Cardiac muscle cell (in vitro differentiated cells and primary cell): ENCODE measurements at regions not wholly inside any gene's neighbourhood (a gene's known extent, or its start where the extent isn't known, plus 50 kb on each side); places are given as distances from the start of the nearest gene placed in this dataset.

Experiments used
- DNase-seq, 2 donors: peaks; one replicate each; pipeline versions ENCODE4 v3.0.0 to v3.0.0-alpha.2; 2010 to 2017; ENCODE audit warnings: low read depth in 1 of 2, low spot score in 1 of 2
- H3K27ac ChIP-seq: fragments of 200-600 bp; sonication (generic); 2 replicates; pipeline ENCODE4 v1.5.1; 2016
- H3K27me3 ChIP-seq: fragments of 200-600 bp; sonication (generic); 2 replicates; pipeline ENCODE4 v1.6.0; 2016; ENCODE audit warnings: control low read depth
- H3K36me3 ChIP-seq: fragments of 200-600 bp; sonication (generic); 2 replicates; pipeline ENCODE4 v1.5.1; 2016; ENCODE audit warnings: control low read depth
- H3K4me1 ChIP-seq: fragments of 200-600 bp; sonication (generic); 2 replicates; pipeline ENCODE4 v1.8.1; 2017; ENCODE audit warnings: low read depth, mild to moderate bottlenecking, mixed run types
- H3K4me3 ChIP-seq: fragments of 200-600 bp; sonication (generic); 2 replicates; pipeline ENCODE4 v1.5.1; 2016; ENCODE audit warnings: mild to moderate bottlenecking
- H3K9me3 ChIP-seq: fragments of 200-600 bp; sonication (generic); 2 replicates; pipeline ENCODE4 v1.5.1; 2017; ENCODE audit warnings: low read depth, mild to moderate bottlenecking, control low read depth
- CTCF ChIP-seq: IDR thresholded peaks from 2 replicates; pipeline ENCODE4 v1.5.1; 2012; ENCODE audit warnings: low read depth, mild to moderate bottlenecking, low read length

- no peaks in the 10 kb centered on the region for H3K36me3 ChIP-seq
- no peaks in the 10 kb centered on the region for H3K9me3 ChIP-seq
- H3K27ac ChIP-seq: no peak overlapping the region
- H3K4me1 ChIP-seq: peaks cover 46% of the 10 kb centered on the region
- H3K4me3 ChIP-seq: no peak overlapping the region
- TF ChIP-seq CTCF: no peak
- H3K27me3 ChIP-seq: no peaks in the 10 kb centered on the region
- DNase-seq: no peak
Measured at GRCh38 chr1:209342441-209343175, 240.9 kb upstream of the CAMK1G start.

DNA sequence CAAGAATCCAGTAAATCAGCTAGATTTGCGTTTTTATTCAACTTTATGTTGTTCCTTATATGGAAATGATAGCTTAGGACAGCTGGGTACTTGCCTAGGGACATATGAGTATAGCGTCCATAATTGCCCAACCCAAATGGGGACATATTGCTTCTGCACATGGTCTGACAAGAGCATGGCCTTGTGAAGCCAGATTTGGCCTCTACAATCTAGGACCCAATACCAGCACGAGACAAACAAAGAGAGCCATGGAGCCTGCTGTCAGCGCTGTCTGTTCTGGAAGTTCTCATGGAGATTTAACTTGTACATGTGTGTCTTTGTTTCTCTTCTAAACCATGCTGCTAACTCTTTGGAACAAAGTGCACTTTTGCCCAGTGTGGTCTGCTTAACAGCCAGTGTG lies 240.0 kb upstream of the CAMK1G start:
- TF ChIP-seq CTCF: no peak
- DNase-seq: no peak
- no peak overlapping the region for H3K4me3 ChIP-seq
- peaks cover 46% of the 10 kb centered on the region for H3K4me1 ChIP-seq
- H3K27me3 ChIP-seq: no peaks in the 10 kb centered on the region
- H3K36me3 ChIP-seq: no peaks in the 10 kb centered on the region
- no peaks in the 10 kb centered on the region for H3K9me3 ChIP-seq
- H3K27ac ChIP-seq: no peak overlapping the region

- no peak for DNase-seq
- Histone ChIP-seq H3K36me3 (no peaks in the 10 kb centered on the region), H3K4me1 (peaks cover 46% of the 10 kb centered on the region), H3K4me3 (no peak overlapping the region), H3K27me3 (no peaks in the 10 kb centered on the region), H3K9me3 (no peaks in the 10 kb centered on the region), H3K27ac (no peak overlapping the region)
- no peak for TF ChIP-seq CTCF
Measured at GRCh38 chr1:209344156-209344555, 239.4 kb upstream of the CAMK1G start.

DNA sequence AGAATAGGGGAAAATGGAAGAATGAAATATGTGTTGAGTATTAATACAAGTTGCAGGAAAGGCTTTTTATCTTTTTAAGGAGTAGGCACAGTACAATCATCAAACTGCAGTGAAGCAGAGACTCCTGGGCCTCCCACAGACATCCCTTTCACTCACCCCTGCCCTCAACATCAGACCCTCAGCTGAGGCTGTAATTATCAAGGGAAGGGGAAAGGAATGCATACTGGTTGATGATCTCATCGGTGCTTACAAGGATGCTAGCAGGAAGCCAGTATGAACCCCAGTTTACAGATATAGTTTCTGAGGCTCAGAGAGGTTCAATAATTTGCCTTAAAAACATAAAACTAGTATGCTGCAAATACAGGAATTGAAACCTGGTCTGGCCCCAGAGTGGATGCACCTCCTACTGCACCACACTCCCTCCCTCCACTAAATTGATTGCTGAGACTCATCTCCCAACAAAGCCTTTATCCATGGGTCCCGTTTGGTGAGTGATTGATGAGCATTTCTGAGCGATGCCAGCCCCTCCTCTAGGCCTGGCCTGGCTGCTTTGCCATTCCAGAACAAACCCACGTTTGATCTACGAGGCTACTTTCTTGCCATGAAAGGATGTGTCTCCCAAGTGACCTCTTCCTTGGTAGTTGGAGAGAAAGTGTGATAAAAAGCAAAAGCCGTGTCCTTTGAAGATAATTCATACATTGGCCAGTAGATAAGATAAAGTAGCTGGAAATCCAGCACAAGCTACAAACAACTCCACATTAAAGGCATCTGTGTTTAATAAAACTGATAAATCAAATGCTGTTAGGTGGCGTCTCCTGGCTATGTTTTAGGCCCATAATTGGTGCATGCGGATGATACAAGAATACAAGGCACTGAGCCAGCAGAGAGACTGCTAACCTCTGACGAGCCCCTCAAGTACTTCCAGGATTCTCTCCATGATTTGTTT lies 233.9 kb upstream of the CAMK1G start:
- TF ChIP-seq CTCF: no peak
- H3K4me1 ChIP-seq: peaks cover 18% of the 10 kb centered on the region
- H3K27me3 ChIP-seq: no peaks in the 10 kb centered on the region
- DNase-seq: peak in 1 of 2 donors; percentile 43
- H3K9me3 ChIP-seq: no peaks in the 10 kb centered on the region
- H3K36me3 ChIP-seq: no peaks in the 10 kb centered on the region
- H3K4me3 ChIP-seq: no peak overlapping the region
- no peak overlapping the region for H3K27ac ChIP-seq

GRCh38 chr1:209353053-209353452 lies 230.5 kb upstream of the CAMK1G start:
- H3K4me3 ChIP-seq: no peak overlapping the region
- no peaks in the 10 kb centered on the region for H3K36me3 ChIP-seq
- H3K9me3 ChIP-seq: no peaks in the 10 kb centered on the region
- H3K4me1 ChIP-seq: peaks cover 18% of the 10 kb centered on the region
- H3K27me3 ChIP-seq: no peaks in the 10 kb centered on the region
- TF ChIP-seq CTCF: no peak
- no peak for DNase-seq
- no peak overlapping the region for H3K27ac ChIP-seq
